ENCODE measurements at regions not wholly inside any gene's neighbourhood (a gene's known extent, or its start where the extent isn't known, plus 50 kb on each side); places are given as distances from the start of the nearest gene placed in this dataset.

DNA sequence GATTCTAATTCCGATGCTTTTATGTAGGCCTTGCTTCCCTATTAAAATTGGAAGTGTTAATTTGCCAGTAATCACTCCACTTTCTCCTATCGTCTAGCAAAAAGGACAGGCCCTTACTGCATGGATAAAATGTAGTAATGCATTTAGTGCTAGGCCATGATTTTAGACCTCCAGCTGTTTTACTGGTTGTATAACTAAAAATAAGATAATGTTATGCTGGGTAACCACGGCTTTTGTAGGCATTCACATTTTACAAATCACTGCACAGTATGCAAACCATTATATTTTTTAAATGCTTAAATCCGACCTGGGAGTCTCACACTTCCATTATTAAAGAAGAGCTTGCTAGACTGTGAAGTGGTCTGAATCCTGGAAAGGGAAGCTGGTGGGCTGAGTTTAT lies 179.5 kb downstream of the TFAP2A start:
- DNase-seq = no peak

DNA sequence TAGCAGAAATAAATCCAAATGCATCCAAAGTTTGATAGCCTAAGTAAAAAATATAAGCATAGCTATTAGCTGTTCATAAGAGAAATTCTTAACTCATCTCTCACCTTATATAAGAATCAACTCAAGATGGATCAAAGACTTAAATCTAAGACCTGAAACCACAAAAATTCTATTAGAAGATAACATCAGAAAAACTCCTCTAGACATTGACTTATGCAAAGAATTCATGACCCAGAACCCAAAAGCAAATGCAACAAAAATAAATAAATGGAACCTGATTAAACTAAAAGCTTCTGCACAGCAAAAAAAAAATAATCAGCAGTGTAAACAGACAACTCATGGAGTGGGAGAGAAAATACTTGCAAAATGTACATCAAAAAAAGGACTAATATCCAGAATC lies 184.3 kb downstream of the TFAP2A start:
- no peak for DNase-seq

DNA sequence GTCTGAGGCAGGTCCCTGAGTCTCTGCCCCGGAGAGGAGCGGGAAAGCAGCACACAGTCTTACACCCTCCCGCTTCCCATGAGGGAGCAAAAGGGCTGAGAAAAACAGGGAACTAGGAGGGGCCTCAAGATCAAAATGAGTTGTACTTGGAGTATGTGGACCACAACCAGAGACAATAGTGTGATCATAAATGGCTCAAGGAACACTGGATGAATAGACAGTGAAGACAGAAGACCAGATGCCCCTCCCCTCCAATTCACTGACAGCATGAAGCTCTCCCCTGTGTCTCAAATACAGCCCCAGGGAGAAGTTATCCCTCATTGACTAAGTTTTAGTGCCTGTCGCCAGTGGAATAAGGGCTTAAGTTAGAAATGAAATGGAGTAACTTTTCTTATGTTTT lies 191.0 kb downstream of the TFAP2A start:
- DNase-seq = no peak

DNA sequence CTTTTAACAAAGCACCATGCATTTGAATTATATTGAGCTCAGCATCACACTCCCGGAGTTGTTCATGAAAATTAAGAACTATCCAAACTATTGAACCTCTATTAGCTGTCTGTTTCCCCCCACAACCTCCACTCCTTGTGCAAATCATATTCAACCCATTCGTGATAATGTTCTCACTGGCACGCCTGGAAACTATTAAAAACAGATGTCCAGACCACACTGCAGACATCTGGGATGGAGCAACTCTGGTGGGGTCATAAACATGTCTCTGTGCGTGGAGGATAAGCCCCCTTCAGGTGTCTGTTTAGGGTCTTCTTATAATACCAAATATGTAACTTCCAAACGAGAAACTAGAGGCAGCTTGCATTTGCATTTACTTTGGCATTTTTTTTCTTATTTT lies 193.7 kb downstream of the TFAP2A start:
- no peak for DNase-seq

DNA sequence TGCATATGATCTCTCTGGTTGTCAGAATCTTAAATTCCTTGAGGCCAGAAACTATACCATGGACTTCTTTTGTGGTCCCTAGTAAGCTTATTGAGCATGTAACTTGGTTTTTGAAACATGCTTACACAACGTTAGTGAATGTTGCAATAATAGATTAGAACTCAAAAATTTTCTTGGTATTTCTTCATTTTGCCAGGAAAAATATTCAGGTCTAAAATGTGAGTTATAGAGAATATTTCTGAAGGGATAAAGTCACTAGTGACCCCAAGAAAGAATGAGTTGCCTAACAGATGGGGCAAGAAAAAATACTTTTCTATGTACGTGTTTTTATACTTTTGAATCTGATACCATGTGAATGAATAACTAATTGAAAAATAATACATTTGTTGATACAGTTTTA lies 195.4 kb downstream of the TFAP2A start:
- DNase-seq = no peak

DNA sequence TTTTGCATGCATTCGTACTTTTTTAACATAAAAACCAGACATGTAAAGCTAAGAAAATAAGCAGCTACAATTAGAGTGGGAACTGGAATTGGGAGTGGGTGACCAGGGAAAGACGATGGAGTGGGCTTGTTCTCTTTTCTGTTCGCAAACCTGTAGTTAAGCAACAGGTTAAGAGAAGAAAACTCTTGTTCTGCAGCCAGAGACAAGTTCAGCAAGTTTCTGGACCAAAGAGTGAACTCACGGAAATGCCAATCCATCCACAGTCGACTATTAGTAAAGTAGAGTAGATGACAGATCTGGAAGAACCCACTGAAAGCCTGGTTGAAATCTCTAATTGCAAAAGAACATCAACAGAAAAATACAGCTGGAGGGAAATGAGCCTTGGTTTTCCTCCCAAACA lies 197.8 kb downstream of the TFAP2A start:
- DNase-seq = no peak

DNA sequence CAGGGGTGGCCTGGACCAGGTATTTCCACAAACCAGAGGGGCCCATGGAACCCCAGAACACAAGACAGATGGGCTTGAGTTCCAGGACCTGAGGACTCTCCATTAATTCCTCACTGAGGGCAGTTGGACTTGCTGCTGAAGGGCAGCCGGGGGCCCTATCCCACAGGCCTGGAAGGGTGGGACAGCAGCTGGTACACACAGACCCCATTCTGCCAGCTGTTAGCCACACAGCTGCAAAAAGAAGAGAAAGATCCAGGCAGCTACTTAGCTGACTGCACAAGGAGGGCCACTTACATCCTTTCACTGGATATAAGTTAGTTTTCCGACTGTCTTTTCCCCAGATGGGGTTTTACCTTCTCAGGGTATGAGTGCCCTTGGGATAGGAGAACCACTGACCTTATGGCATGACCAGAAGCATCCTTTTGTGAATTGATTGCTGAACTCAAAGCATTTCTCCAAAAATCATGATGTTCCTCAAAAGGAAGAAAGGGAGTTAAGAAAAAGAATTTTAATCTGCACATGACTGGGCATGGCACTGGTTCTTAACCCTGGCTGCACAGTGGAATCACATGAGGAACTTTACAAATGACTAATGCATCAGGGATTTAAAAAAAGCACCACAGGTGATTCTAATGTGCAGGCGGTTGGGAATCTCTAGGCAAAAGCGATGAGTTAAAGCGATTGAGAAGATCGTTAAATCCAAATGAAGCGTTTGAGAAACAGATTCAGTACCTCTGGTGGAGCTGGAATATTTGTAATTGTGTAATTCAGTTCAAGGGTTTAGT lies 199.4 kb downstream of the TFAP2A start:
- no peak for DNase-seq

DNA sequence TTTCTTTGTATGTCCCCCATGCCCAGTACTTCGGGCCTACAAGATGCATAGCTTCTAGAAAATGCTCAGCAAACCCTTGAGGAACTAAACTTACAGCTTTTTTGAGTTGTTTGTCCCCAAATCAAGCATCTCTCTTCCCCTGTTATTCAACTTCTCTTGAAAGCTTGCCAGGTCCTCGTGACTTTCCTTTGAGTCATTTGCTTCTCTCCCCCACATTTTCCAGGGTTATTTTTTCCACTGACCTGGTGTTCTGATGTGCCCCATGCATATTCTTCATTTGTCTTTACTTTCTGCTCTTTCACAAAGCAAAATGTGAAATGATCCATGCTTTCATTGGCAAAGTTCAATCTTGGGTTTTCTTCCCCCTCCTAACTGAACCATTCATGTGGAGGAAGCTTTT lies 204.8 kb downstream of the TFAP2A start:
- no peak for DNase-seq

DNA sequence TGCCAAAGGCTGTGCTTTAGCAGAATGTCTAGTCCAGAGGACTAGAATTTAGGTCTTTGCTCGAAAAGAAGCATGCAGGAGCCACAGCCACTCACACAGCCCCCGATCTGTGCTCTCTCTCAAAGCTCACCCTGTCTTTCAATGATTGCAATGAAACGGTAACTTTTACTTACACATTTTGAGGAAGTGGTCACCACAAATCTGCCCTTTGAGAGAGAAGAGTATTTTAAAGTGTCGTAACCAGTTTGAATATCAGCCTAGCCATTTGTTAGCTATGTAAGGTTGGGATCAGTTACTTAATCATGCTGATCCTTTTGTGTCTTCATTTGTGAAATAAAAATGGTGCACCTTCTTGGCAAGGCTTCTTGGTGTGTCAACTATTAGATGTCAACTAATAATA lies 209.0 kb downstream of the TFAP2A start:
- DNase-seq = no peak

DNA sequence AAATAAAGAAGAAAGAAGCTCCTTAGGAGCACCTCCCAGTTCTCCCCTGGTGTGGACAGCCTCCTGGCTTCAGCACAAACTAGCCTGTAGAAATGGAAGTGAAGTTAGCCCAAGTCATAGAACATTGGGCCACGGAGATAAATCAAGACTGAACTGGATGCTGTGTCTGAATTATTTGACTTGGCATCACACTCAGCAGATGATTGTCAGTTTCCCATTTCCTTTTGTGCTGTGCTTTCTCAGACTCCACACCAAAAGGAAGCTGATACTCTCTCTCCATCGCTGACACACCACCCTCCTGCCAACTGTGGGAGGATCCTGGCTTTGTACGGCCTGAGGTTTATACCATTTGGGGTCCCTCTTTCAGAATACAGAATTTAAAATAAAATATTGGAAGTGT lies 209.8 kb downstream of the TFAP2A start:
- no peak for DNase-seq

DNA sequence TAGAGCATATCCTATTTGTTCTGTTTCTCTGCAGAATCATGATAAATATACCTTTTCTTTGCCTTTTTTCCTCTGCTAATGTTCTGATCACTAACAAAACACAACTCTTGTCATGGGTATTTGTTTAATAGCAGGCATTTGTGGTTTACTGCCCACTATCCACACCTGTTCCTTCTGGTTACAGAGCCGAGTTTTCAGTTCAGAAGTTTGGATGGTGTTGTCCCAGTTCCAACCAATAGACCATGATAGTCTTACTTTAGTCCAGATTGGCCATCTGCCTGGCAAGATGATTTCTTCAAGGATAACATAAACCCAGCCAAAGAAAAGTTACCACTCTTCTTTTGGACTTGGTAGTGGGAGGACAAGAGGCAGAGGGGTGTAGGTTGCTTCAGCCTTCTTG lies 211.2 kb downstream of the TFAP2A start:
- DNase-seq = no peak

DNA sequence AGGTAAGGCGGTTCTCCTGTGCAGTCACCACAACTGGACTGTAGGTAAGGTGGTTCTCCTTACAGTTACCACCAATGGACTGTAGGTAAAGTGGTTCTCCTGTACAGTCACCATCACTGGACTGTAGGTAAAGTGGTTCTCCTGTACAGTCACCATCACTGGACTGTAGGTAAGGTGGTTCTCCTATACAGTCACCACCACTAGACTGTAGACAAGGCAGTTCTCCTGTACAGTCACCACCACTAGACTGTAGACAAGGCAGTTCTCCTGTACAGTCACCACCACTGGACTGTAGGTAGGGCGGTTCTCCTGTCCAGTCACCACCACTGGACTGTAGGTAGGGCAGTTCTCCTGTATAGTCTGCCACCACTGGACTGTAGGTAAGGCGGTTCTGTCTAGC lies 212.3 kb downstream of the TFAP2A start:
- DNase-seq = no peak

DNA sequence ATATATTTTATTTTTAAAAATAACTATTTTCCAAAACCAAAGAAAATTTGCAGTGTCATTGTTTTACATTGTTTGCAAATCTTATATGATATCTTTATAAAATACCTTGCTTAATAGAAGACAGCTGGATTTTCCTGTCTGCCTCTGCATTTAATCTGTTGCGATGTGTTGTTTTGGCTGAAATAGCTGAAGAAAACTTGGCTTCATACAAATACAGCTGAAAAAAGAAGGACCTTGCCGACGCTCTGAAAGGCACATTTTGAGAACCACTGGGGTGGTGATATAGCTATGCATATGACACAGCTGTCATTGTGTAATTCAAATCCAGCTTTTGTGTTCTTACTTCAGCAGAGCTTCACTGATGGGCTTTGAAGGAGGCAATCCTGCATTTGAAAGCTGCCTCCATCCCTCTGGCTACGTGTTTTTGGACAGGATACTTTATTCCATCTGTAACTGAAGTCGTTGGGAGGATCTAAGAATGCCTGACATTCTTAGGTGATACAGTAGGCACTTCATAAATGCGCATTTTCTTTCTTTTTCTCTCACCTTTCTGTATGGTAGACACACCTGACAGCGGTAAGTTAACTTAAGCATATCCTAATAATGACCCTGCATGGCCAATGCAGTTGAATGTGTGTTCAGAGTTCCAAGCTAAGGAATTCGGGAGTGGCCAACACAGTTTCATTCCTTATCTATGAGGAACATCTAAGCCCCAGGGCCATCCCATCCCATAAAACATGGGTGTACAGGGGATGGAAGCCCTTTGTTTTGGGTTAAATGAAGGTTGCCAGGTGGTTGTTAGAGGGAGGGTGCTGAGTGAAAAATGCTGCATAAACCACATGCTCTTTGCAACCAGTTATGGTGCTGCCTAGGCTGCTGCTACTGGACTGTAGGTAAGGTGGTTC lies 213.0 kb downstream of the TFAP2A start:
- no peak for DNase-seq

DNA sequence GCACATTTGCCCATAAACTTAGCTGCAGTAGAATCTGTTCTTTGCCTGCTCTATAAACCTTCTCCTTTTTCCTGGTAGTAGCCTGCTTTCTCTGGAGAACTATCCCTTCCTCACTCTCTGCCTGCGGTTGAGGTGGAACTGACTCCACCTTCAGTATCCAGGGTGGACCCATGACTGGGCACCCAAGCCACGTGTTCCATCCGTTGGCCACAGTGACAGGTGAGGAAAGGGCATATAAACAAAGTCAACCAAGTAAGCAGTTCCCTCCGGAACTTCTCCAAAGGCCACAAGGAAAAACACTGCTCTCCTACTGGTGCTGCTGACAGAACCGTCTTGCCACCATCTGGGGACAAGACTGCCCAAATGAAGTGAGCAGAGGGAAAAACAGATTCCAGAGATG lies 218.8 kb downstream of the TFAP2A start:
- DNase-seq = no peak

DNA sequence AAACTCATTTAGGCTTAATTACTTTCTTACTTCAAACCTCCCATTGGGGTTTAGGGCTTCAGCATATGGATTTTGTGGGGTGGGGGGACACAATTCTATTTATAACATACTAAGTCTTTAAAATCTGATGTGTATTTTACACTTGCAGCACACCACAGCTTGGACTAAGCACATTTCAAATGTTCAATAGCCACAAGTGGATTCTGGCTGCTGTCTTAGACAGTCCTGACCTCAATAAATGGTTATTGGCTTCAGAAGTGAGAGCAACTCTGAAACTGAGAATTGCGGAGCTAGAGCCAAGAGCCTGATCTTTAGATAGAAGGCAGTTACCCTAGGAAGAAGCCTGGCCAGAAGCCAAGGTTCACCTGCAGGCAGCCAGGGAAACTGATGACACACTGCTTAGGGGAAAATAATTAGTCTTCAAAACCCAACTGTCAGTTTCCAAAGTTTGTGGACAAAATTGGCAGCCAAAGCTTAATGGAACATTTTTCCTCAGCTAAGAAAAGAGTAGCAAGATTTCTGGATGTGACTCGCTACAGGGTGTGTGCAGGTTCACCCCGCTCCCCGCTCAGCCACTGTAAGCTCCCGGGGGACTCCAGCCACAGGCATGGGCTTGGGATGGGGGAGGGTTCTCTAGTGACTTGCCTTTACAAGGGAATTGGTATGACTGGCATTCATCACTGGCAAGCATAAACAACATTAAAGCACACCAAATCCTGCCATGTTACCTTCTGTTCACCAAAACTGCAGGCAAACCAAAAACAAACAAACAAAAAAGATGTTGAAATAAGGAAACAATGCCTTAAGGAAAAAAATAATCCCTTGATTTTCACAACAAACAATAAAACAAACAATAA lies 219.8 kb downstream of the TFAP2A start:
- DNase-seq = no peak

DNA sequence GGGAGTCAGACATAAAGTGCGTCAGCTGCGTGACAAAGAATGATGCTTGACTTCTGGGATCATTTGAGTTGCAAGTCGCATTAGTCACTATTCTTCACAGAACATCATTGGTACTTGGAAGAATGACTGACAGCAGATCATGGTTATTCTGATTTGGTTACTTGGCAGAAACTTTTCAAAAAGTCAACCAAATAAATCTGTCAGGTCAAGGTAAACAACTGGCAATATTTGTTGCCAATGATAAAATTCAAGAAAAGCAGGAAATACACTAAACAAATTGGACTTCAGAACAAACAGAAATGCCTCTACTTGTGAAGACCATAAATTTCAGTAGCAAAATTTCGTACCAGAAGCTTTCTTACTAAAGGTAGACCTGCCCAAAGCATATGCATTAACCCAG lies 221.6 kb downstream of the TFAP2A start:
- DNase-seq = no peak

DNA sequence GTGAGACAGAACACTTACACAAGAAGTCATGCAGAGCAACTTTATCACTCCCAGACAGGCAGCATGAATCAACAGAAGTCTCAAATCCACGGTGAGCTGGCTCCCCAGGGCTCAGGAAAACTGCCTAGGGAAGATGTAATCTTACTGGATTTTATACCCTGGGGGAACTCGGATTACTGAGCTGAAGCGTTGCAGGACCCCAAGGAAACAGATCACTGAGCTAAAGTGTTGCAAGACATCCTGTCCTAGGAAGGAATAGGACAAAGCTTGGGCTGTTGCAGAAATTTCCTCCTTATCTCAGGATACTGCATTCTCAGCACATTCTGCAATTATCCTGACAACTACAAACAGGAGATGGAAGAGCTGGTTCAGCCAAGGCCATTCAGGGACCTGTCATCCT lies 224.8 kb downstream of the TFAP2A start:
- no peak for DNase-seq

DNA sequence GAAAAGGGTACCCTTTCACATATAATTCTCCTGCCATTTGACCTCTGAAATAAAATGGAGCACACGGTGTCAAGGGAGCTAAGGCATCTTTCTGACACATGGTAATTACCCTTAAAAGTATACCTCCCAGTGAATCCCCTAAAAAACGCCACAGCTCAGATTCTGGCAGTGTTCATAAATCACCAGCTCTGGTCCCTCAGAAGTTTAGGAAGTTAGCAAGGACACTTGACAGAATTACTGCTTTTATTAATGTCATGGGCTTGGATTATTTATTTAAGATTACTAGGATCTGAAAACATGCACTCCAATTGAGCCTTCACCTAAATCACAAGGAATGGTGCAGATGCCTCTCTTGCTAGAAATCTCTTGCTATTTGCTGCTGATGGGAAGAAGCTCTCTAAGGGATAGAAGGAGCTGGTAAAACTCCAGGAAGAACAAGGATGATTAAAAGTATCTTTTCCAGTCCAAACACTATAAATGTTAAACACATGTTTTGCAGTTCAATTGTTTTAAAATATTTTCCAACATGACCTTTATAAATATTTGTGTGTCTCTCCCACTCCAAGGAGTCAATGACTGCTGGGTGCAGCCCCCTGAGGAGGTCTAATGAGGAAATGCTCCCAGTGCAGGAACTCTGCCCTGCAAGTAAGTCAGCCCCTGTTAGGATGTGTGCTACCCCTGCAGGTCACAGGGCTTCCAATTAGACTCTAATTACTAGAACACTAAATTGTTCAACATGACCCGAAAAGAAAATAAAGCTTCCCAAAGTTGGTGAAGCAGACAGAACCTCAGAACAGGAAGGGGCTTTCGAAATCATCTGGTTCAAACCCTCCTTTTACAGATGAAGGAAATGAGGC lies 230.3 kb downstream of the TFAP2A start:
- DNase-seq = no peak

DNA sequence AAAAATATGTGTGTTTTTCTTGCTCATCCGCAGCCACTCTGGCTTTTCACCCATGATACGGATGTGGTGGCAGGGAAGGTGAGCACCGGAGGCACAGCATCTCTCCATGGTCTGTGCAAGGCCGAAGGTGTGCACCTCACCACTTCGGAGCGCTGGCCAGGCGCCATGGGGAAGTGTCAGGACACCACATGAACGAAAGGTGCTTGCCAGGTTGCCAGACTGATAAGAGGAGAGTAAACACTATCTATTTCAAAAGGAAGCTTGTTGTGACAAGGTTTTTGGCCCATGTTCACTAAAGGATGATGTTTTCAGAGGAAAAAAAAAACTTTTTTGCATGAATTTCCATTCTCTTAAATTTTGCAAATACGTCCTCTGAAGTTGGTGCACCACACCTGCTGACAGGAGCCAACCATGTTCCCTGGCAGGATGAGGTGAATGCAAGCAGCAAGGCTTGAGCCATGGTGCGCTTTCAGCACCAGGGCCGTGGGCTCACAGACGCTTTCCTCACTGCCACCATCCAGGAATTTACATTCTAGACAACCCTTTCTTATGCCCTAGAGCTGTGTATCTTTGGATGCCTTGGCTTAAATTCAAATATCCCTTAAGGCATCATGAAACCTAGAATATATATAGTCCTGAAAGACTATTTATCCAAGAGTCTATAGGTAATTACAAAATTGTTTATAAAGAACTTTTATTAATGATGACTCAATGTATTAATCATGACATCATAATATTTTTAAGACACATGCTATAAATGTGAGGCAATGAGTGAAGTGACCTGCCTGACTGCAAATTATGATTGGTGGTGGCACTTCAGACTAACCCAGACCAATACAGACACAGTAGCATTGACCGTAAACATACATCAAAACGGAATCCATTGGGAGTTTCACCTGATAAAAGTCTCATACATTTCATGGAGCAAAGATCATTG lies 234.5 kb downstream of the TFAP2A start:
- DNase-seq = no peak

DNA sequence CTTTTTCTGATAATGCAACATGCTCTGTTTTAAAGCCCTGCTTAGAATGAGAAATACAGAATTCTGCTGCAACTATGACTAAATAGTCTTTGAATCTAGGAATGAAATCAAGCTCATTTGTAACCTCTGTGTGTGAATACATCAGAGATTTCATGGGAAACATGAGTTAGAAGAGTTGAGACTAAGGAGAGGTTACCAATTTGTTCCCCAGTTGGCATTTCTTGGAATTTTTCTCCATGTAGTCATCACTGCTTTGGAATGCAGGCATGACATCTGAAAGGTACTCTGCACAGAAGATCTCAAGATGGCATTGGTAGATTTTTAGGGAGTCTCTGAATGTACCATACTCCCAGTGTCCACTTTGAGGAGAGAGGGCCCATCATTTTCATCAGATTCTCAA lies 237.2 kb downstream of the TFAP2A start:
- DNase-seq = no peak

DNA sequence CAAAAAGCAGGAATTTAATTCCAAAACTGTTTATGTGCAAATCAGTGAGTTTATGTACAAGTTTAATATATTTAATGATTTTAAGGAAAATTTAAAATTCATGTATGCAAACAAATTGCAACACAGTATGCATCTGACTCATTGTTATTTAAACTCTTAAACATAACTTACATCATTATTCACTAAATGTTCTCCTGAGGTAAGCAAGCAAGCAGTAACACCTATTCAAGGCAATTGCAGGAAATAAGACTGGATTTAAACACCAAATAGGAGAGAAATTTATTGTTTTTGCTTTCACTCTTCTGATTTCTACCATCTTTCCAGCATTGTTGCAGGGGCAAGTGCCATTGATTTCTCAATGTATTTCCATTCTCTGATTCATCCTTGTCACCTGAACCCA lies 239.5 kb downstream of the TFAP2A start:
- no peak for DNase-seq
